ENCODE measurements at regions not wholly inside any gene's neighbourhood (a gene's known extent, or its start where the extent isn't known, plus 50 kb on each side); places are given as distances from the start of the nearest gene placed in this dataset.
"Not testable (repeated sequence)": the region's sequence is repeated elsewhere in the genome, so short reads cannot be mapped to it uniquely, and the experiment has no call there.

- peaks cover 28% of the 10 kb centered on the region for H3K4me1 ChIP-seq
- no peaks in the 10 kb centered on the region for H3K27me3 ChIP-seq
- intact Hi-C loops (cut with DNase I): no loop called here
- TF ChIP-seq POLR2AphosphoS5 (IDR thresholded peaks at IDR 0.05; ENCODE audit: insufficient read depth in 1 of 2, low read depth in 1 of 2) (no peak), CTCF (IDR thresholded peaks at IDR 0.05) (no peak), POLR2A (IDR thresholded peaks at IDR 0.05) (no peak)
- no peaks in the 10 kb centered on the region for H3K36me3 ChIP-seq
- DNase-seq (ENCODE audit: extremely low spot score in 2 of 2): peak in 1 of 2 donors; percentile 34
- H3K27ac ChIP-seq: no peak overlapping the region
- H3K4me3 ChIP-seq: no peak overlapping the region
- H3K9me3 ChIP-seq: no peaks in the 10 kb centered on the region
These were observed 99.7 kb upstream of the OTOS start for GRCh38 chr2:240240017-240240734.

GRCh38 chr2:240240781-240241180 is 100.3 kb upstream of the OTOS start:
- intact Hi-C loops (cut with DNase I): no loop called here
- no peaks in the 10 kb centered on the region for H3K27me3 ChIP-seq
- H3K4me1 ChIP-seq: peaks cover 22% of the 10 kb centered on the region
- H3K27ac ChIP-seq: no peak overlapping the region
- H3K36me3 ChIP-seq: no peaks in the 10 kb centered on the region
- TF ChIP-seq POLR2A (IDR thresholded peaks at IDR 0.05) (no peak), CTCF (IDR thresholded peaks at IDR 0.05) (no peak), POLR2AphosphoS5 (IDR thresholded peaks at IDR 0.05; ENCODE audit: insufficient read depth in 1 of 2, low read depth in 1 of 2) (no peak)
- H3K4me3 ChIP-seq: no peak overlapping the region
- no peak for DNase-seq (ENCODE audit: extremely low spot score in 2 of 2)
- H3K9me3 ChIP-seq: no peaks in the 10 kb centered on the region

- Histone ChIP-seq H3K9me3 (no peaks in the 10 kb centered on the region), H3K4me1 (peaks cover 14% of the 10 kb centered on the region), H3K36me3 (no peaks in the 10 kb centered on the region), H3K27ac (no peak overlapping the region), H3K4me3 (no peak overlapping the region), H3K27me3 (no peaks in the 10 kb centered on the region)
- TF ChIP-seq POLR2A (IDR thresholded peaks at IDR 0.05) (no peak), POLR2AphosphoS5 (IDR thresholded peaks at IDR 0.05; ENCODE audit: insufficient read depth in 1 of 2, low read depth in 1 of 2) (no peak), CTCF (IDR thresholded peaks at IDR 0.05) (no peak)
- no peak for DNase-seq (ENCODE audit: extremely low spot score in 2 of 2)
- intact Hi-C loops (cut with DNase I): no loop called here
These were observed 101.1 kb upstream of the OTOS start for GRCh38 chr2:240241572-240241971.

GRCh38 chr2:240243049-240243448 is 102.6 kb upstream of the OTOS start:
- H3K9me3 ChIP-seq; DNase-seq (ENCODE audit: extremely low spot score in 2 of 2); H3K4me3 ChIP-seq; H3K36me3 ChIP-seq; intact Hi-C loops (cut with DNase I); H3K27ac ChIP-seq; H3K27me3 ChIP-seq: not testable (repeated sequence)
- H3K4me1 ChIP-seq: peaks cover 12% of the 10 kb centered on the region

- DNase-seq (ENCODE audit: extremely low spot score in 2 of 2): peak in 1 of 2 donors; percentile 85
- H3K4me3 ChIP-seq: no peak overlapping the region
- H3K27me3 ChIP-seq: no peaks in the 10 kb centered on the region
- no peak overlapping the region for H3K27ac ChIP-seq
- TF ChIP-seq POLR2AphosphoS5 (IDR thresholded peaks at IDR 0.05; ENCODE audit: insufficient read depth in 1 of 2, low read depth in 1 of 2): no peak
- H3K36me3 ChIP-seq: no peaks in the 10 kb centered on the region
- intact Hi-C loops (cut with DNase I): no loop called here
- H3K4me1 ChIP-seq: peaks cover 24% of the 10 kb centered on the region
- H3K9me3 ChIP-seq: no peaks in the 10 kb centered on the region
These were observed 104.1 kb upstream of the OTOS start for GRCh38 chr2:240244543-240244942.

GRCh38 chr2:240245184-240245583 is 104.7 kb upstream of the OTOS start:
- no peaks in the 10 kb centered on the region for H3K9me3 ChIP-seq
- H3K36me3 ChIP-seq: no peaks in the 10 kb centered on the region
- no peak overlapping the region for H3K4me3 ChIP-seq
- peaks cover 31% of the 10 kb centered on the region for H3K4me1 ChIP-seq
- DNase-seq (ENCODE audit: extremely low spot score in 2 of 2): no peak
- no peak overlapping the region for H3K27ac ChIP-seq
- H3K27me3 ChIP-seq: no peaks in the 10 kb centered on the region
- intact Hi-C loops (cut with DNase I): no loop called here
- no peak for TF ChIP-seq CTCF (IDR thresholded peaks at IDR 0.05)
- no peak for TF ChIP-seq POLR2A (IDR thresholded peaks at IDR 0.05)
- TF ChIP-seq POLR2AphosphoS5 (IDR thresholded peaks at IDR 0.05; ENCODE audit: insufficient read depth in 1 of 2, low read depth in 1 of 2): no peak
